Cardiac muscle cell (in vitro differentiated cells and primary cell): ENCODE measurements at regions not wholly inside any gene's neighbourhood (a gene's known extent, or its start where the extent isn't known, plus 50 kb on each side); places are given as distances from the start of the nearest gene placed in this dataset.

Experiments
- DNase-seq, 2 donors: peaks; one replicate each; pipeline versions ENCODE4 v3.0.0 to v3.0.0-alpha.2; 2010 to 2017; ENCODE audit warnings: low read depth in 1 of 2, low spot score in 1 of 2
- H3K27ac ChIP-seq: fragments of 200-600 bp; sonication (generic); 2 replicates; pipeline ENCODE4 v1.5.1; 2016
- H3K27me3 ChIP-seq: fragments of 200-600 bp; sonication (generic); 2 replicates; pipeline ENCODE4 v1.6.0; 2016; ENCODE audit warnings: control low read depth
- H3K36me3 ChIP-seq: fragments of 200-600 bp; sonication (generic); 2 replicates; pipeline ENCODE4 v1.5.1; 2016; ENCODE audit warnings: control low read depth
- H3K4me1 ChIP-seq: fragments of 200-600 bp; sonication (generic); 2 replicates; pipeline ENCODE4 v1.8.1; 2017; ENCODE audit warnings: low read depth, mild to moderate bottlenecking, mixed run types
- H3K4me3 ChIP-seq: fragments of 200-600 bp; sonication (generic); 2 replicates; pipeline ENCODE4 v1.5.1; 2016; ENCODE audit warnings: mild to moderate bottlenecking
- H3K9me3 ChIP-seq: fragments of 200-600 bp; sonication (generic); 2 replicates; pipeline ENCODE4 v1.5.1; 2017; ENCODE audit warnings: low read depth, mild to moderate bottlenecking, control low read depth
- CTCF ChIP-seq: IDR thresholded peaks from 2 replicates; pipeline ENCODE4 v1.5.1; 2012; ENCODE audit warnings: low read depth, mild to moderate bottlenecking, low read length

- Histone ChIP-seq H3K4me1 (no peaks in the 10 kb centered on the region), H3K9me3 (no peaks in the 10 kb centered on the region), H3K36me3 (no peaks in the 10 kb centered on the region), H3K27ac (no peak overlapping the region), H3K4me3 (no peak overlapping the region), H3K27me3 (no peaks in the 10 kb centered on the region)
- DNase-seq: no peak
- TF ChIP-seq CTCF: no peak
Measured at GRCh38 chr4:144410230-144410783, 235.6 kb upstream of the HHIP start.

GRCh38 chr4:144411119-144411518, 234.8 kb upstream of the HHIP start:
- Histone ChIP-seq H3K27me3 (no peaks in the 10 kb centered on the region), H3K9me3 (no peaks in the 10 kb centered on the region), H3K27ac (no peak overlapping the region), H3K36me3 (no peaks in the 10 kb centered on the region), H3K4me3 (no peak overlapping the region), H3K4me1 (no peaks in the 10 kb centered on the region)
- TF ChIP-seq CTCF: no peak
- DNase-seq: no peak

GRCh38 chr4:144411700-144412099, 234.3 kb upstream of the HHIP start:
- TF ChIP-seq CTCF: no peak
- H3K27me3 ChIP-seq: no peaks in the 10 kb centered on the region
- no peaks in the 10 kb centered on the region for H3K4me1 ChIP-seq
- no peak overlapping the region for H3K4me3 ChIP-seq
- no peak for DNase-seq
- H3K27ac ChIP-seq: no peak overlapping the region
- no peaks in the 10 kb centered on the region for H3K36me3 ChIP-seq
- H3K9me3 ChIP-seq: no peaks in the 10 kb centered on the region

GRCh38 chr4:144421056-144421455, 224.9 kb upstream of the HHIP start:
- H3K9me3 ChIP-seq: no peaks in the 10 kb centered on the region
- TF ChIP-seq CTCF: no peak
- no peak for DNase-seq

GRCh38 chr4:144421839-144422565, 224.0 kb upstream of the HHIP start:
- Histone ChIP-seq H3K36me3 (no peaks in the 10 kb centered on the region), H3K4me3 (no peak overlapping the region)
- DNase-seq: no peak

More at GRCh38 chr4:144421056-144421455, 224.9 kb upstream of the HHIP start:
- no peaks in the 10 kb centered on the region for H3K4me1 ChIP-seq
- H3K36me3 ChIP-seq: no peaks in the 10 kb centered on the region
- no peak overlapping the region for H3K4me3 ChIP-seq
- H3K27me3 ChIP-seq: no peaks in the 10 kb centered on the region
- H3K27ac ChIP-seq: no peak overlapping the region

More at GRCh38 chr4:144421839-144422565, 224.0 kb upstream of the HHIP start:
- TF ChIP-seq CTCF: no peak
- Histone ChIP-seq H3K27me3 (no peaks in the 10 kb centered on the region), H3K9me3 (no peaks in the 10 kb centered on the region), H3K4me1 (no peaks in the 10 kb centered on the region), H3K27ac (no peak overlapping the region)
